HG02623 (cell line): ENCODE measurements at regions not wholly inside any gene's neighbourhood (a gene's known extent, or its start where the extent isn't known, plus 50 kb on each side); places are given as distances from the start of the nearest gene placed in this dataset.
"Not testable (repeated sequence)": the region's sequence is repeated elsewhere in the genome, so short reads cannot be mapped to it uniquely, and the experiment has no call there.

Experiments used
- ATAC-seq: cut with Tn5 transposase; IDR thresholded peaks from one replicate; pipeline ENCODE4 v1.9.1; 2021; ENCODE audit warnings: moderate library complexity; ENCODE audit not compliant: unreplicated experiment

DNA sequence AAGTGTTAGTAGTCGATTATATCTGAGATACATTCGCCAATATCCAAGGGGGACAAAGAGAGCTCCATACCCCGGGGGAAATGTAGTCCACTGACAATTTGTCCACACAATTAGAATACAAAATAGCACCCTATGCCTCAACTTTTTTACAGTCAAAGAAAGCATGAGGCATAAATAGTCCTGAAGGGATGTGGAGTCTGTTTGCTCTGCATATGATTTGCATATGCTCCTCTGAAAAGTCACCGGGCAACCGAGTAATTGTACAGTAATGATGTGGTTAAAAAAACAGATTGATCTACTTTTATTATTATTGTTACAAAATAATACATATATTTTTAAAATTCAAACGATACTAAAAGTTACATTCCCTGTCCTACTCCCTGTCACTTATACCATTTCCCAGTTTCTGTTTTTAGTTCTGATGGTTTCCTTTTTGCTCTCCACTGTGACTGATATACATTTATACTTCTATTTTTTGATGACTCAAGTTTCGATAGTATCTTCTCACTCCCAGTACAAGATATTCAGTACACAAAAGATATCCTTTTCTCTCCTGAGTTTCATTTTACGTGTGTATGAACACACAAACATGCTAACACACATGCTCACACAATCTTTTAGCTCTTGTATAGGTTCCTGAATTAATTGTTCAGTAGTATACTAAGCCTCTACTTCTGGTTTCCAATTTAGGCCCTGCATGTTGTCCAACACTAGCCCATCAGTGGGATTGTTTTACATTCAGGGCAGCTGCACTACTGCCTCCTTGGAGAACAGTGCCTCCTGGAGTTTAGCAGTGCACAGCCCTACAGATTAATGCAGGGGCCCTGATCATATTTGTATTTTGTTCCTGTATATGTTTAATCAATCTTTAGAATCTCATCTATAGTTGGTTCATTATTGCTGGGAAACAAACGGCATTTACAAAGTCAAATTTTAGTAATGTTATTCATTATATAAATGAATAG is 130.9 kb downstream of the TES start:
- ATAC-seq = no peak

DNA sequence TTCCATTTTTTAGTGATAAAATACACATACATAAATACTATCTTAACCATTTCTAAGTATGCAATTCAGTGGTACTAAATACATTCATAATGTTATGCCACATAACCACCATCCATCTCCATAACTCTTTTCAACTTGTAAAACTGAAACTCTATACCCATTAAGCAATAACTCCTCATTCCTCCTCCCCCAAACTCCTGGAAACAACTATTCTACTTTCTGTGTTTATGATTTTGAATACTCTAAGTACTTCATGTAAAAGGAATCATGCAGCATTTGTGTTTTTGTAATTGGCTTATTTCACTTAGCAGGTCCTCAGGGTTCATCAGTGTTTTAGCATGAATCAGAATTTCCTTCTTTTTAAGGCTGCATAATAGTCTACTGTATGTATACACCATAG is 131.8 kb downstream of the TES start:
- no peak for ATAC-seq

DNA sequence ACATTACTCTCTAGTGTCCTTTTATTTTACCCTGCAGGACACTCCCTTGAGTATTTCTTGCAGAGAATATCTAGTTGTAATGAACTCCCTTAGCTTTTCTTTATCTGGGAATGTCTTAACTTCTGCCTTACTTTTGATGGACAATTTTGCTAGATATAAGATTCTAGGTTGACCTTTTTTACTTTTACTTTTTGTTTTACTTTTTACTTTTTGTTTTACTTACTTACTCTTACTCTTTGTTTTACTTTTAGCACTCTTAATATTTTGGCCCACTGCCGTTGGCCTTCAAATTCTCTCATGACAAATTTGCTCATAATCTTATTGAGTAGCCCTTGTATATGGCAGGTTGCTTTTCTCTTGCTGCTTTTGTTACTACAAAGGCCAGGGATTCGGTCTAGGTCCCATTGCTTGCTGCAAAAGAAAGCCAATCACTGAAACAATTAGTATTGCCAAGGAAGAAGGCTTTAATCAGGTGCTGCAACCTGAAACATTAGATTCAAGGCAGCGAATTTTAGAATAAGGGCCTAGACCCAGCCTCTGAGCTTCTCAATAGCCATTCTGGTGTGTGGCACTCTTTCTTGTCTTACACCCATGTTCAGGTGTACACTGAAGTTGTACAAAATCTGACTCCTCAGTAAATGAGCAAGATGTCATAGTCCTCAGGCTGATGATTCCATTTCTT is 137.0 kb downstream of the TES start:
- ATAC-seq = no peak

DNA sequence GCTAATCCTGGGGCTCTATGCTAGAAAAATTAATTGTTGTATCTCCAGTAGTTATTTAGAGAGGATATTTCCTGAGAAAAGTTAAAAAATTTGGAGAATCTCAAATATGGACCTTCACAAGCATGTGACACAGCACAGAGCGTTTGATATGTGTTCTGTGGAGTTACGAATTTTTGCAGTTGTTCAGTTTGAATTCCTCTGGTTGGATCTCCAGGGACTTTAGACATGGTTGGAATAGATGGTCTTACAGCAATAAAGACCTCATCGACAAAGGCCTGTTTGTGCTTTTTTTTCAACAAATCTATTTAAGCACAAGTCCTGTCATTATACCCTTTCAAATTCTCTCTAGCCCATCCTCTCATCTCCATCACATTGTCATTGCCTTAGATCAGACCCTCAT is 138.0 kb downstream of the TES start:
- ATAC-seq = no peak

DNA sequence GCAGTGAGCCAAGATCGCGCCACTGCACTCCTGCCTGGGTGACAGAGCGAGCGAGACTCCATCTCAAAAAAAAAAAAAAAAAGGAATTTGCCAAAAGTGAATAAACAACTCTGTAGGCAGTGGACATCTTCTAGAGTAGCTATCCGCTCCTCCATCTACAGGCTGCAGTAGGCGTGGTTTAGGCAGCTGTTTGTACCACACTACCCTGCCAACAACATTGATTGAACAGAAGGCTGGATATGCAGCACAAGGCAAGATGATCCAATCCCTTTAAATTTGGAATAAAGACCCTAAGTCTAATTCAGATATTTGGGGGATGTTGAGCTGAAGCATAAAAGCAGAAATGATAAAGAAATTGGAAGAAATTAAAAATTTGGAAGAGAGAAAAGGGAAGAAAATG is 141.6 kb downstream of the TES start:
- ATAC-seq = no peak

DNA sequence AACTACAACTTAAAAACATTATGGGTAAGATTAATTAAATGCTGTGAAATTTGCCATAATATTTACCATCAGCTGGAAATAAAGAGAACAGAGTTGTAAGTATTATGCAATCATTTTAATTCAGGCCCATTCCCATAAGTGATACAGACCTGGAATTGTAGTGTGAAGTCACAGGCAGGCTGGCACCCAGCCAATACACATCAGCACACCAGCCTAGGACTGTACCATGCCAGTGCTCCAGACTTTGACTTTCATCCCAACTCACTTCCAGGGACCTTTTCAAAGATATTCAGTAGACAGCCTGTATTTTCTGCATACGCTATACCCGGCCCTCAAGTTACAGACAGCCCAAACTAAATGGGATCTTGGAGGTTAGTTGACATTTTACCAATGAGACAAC is 143.3 kb downstream of the TES start:
- no peak for ATAC-seq

DNA sequence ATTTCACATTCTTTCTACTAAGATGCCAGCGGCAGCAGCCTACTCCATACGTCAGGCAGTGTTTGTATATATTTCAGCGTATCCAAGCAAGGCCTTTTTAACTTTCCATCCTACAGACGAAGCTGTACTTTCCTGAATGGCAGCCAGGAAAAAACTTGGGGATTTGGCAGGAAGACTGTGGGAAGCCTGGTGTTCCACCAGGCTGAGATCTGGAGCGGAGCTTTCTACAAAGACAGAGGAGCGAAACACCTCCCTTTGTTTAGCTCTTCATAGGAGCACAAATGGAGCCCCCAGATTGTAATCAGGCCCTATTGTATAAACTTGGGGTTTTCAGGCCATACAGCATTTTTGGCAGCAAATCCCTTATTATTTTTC is 143.8 kb downstream of the TES start:
- ATAC-seq = no peak

DNA sequence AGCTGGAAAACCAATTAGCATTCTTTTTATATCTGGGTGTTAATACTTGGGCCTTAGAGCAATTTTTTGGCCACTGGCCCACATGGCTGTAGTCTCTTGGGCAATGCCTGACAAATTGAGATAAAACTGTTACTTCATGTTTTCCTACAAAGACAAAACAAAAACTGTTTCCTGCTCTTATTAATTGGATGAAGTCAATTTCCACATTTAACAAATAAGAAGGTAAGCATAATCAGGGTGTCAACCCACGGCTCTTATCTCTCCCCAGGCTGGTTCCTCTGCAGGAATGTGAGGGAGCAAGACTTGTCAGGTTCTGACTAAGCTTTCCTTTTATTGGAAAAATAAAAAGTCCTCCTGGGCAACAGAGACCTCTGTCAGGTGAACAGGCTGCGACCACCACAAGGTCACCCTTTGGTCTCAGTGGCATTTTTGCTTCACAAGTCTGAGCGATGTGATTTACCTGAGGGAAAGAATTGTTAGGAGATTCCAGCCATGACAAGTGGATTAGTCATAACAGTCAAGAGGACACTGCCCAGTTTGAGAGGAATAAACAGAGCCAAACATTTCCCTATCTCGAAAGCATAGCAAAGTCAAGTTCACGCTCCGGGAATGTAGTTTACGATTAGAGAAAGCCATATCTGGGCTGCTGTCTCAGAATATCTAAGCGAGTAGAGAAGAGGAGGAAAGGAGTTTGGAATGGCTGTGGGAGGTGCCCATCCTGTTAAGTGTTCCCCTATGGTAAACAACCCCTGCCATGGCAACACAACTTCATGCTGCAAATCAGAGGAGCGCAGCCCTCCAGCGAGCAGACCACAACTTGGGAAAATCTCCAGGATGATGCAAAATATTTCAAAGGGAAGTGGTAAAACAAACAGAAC is 144.4 kb downstream of the TES start:
- ATAC-seq = no peak

DNA sequence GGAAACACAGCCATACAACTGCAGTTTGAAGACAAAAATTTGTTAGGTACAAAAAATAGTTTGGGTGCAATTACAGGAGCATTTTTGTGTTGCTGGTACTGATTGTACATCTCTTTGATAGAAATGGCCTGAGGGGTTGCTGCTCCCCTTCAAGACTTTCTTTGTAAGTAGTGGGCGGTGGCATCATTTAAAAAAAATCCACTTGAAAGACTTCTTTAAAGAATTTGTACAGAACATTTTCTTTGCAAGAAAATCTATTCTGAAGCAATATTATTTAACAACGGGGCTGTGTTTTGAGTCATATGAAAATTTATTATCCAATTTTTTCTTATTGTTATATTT is 144.1 kb upstream of the CAV2 start:
- ATAC-seq = no peak

DNA sequence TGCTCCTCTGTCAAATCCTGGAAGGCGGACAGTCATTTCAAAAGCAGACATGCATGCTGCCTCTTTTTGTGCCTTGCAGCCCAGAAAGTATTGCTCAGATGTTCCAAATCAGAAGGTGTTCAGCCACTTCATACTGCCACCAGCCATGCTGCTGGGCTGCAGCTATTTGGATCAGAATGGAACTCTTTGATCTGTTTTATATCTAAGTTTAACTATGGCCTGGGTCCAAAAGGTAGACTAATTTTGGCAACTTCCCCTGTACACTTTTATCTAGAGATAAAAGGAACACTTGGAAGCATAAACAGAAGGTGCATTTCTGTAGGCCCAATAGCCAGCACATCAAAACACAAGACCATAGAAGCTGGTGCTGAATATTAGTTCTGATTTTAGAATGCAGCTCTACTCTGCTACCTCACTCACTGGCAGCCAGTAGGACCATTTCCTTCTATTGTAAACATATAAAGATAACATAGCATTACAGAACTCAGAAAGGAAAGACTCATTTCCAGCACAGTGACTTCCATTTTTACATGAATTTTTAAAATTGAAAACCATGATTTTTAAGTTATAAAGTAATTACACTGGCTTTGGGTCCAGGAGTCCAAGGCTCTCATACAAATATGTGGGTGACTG is 143.1 kb upstream of the CAV2 start:
- ATAC-seq = no peak

DNA sequence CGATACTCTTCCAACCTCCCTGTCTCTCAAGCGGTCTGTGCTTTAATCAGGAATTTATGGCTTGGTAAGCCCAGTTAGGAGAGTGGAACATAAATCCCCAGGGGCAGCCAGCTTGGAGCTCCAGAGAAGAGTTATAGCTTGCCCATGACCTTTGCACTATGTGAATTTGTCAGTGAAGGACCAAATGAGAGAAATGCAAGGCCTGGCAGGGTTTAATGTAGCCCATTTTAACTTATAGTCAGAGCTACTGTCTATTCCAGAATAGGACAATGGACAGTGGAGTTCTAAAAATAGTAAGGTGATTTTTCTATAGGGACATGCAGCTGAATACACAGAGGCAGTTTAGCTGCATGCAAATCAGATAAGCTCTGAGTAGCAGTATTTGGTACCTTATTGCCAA is 142.6 kb upstream of the CAV2 start:
- no peak for ATAC-seq

DNA sequence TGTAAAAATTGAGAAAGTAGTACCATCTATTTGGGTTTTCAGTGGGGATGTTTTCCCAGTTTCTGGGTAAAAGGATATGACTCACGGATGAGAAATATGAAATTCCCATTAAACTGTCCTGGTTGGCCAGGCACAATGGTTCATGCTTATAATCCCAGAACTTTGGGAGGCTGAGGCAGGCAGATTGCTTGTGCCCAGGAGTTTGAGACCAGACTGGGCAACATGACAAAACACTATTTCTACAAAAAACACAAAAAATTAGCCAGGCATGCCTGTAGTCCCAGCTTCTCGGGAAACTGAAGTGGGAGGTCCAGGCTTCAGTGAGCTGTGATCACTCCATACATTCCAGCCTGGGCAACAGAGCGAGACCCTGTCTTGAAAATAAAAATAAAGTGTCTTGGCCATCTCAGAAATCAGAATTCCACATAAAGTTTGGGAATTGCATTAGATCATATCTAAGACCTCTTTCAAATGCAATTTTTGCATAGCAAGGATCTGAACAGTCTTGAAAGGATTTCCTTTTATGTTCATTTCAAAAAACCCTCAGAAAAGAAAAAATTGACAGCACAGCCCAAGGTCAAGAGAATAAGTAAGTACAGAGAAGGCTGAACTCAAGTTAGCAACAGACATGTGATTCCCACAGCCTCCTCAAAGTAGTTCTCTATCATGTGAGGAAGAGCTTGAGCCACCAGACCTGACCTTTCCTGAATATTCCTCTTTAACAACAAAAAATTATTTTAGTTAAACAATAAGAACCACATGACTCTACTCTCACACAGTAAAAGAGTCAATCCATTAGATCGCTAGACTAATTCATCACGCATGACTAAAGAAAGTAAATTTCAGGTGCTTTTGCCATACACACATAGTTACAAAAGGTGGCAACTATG is 141.5 kb upstream of the CAV2 start:
- ATAC-seq = no peak

DNA sequence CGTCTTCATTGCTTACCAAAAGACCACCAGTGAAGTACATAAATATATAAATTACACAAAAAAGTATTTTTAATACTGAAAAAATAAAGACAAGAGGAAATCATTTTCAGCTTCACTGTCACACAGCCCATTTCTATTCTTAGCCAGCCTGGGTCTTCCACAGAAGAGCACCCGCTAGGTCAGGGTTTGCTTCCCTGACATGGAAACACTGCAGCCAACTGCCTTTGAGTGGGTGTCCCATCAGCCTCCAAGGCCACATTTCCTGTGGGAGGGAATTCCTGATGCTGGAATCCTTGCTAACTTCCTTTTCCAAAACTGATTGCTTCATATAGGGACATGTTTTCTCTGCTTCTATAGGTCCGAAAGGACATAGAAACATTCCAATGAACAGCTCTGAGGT is 137.8 kb upstream of the CAV2 start:
- no peak for ATAC-seq

DNA sequence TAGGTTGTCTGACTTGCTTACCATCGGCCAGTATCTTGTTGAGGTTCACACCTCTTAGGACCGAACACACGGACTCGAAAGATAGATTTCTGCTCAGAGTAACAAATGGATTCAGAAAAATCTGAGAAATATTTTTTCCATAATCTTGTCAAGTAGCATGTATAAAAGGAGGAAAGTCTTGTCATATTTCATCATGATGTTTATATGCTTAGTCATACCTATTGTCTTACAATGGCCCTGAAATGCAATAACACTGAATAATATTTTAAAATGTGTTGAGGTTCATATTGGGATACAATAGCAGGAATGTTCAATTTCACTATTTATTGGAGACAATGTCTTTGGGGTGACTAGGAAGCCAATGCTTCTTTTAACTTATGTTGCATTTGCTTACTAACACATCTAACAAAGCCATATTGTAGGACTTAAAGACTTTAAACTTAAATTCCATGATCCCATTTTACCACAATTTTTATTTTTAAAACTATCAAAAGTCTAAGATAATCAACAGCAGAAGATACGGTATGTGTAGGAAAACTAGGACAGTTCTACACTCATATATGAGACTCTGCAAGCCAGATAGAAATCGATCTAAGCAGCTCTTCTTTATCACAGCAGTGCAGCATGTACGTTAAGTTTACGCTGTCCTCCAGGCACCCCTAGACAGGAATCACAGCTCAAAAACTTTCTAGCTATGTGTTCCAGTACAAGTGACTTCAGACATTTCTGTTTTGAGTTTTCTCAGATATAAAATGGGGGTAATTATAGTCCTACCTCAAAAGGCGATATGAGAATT is 135.7 kb upstream of the CAV2 start:
- ATAC-seq = no peak

DNA sequence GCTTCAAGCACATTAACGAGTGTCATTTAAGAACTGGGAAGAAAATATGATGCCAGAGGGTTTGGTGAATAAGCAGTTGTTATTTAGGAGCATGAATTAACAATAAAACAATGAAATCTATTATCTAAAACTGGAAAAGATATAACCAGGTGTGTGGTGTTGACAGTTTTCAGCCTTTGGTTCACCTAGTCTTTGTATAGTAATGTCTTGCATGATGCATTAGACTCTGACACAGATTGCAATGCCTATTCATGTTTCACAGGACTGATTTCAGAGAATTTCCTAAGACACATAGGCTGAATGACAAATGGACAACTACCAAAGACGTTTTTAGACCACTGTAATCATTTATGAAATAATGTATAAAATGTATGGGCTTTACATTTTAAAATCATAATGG is 135.1 kb upstream of the CAV2 start:
- ATAC-seq = no peak

DNA sequence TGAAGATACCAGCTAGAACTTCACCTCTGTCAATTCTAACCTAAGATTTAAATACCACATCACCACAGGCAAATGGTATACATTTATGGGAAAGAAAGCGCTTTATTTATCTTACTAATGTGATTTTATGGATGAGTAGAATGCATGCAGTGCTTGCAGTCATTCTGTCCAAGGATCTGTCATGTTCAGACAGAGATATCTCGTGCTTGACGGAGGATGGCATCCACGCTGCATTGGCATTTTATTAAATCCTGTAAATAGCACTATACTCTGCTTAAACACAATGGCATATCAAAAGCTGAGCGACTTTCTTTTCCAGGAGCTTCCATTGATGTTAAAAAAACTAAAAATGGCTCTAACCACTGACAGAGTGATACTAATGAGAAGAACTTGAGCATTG is 133.7 kb upstream of the CAV2 start:
- no peak for ATAC-seq

DNA sequence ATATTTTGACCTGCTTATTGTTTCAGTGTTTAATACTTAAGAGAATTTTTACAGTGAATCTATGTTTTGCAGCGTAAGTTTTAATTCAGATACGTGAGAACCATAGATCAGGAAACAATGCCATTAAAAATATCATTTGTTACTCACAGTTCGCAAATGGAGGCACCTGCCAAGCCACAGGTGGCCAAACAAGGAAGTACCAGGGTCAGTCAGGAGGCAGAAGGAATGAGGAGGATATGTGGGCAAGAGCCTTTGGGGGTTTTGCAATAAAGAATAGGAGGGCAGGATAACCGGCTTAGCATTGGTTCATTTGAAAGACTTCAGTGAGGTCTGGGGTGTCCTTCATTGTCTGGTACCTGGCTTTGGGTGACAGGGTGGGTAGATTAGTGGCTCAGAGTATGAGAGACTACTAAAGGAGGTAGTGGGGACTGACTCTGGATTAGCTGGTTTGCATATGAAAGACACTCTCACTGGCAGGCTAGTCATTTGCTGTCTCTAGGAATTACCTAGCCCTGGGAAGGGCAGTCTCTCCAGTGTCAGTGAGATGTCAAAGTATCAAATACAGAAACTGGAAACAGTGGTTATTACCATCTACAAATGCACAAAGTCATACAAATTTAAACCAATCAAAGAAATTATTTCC is 132.2 kb upstream of the CAV2 start:
- ATAC-seq = no peak

DNA sequence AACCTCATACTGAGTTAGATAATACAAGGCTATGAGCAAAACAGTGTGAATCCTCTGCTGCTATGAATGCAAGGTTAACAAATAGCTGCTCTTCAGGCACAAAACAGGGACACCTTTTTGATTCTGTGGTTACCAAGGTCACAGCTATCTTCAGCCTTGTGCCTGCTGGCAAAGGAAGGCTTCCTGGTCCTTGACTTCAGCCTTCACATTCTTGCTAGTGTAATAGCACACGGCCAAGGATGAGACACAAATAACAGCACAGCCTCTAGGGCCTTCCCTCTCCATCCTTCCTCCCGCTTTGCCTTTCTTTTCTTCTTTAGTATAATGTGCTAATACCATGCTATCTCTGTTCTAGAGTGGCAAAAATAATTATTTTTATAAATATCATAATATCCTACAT is 130.6 kb upstream of the CAV2 start:
- no peak for ATAC-seq

DNA sequence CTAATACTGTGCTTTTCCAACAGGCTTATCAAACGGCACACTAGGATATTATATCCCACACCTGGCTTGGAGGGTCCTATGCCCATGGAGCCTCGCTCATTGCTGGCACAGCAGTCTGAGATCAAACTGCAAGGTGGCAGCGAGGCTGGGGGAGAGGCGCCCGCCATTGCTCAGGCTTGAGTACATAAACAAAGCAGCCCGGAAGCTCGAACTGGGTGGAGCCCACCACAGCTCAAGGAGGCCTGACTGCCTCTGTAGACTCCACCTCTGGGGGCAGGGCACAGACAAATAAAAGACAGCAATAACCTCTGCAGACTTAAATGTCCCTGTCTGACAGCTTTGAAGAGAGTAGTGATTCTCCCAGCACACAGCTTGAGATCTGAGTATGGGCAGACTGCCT is 128.0 kb upstream of the CAV2 start:
- ATAC-seq = not testable (repeated sequence)
